Progenitor cell of endocrine pancreas (in vitro differentiated cells): ENCODE measurements at regions not wholly inside any gene's neighbourhood (a gene's known extent, or its start where the extent isn't known, plus 50 kb on each side); places are given as distances from the start of the nearest gene placed in this dataset.

Source experiments
- DNase-seq: peaks from one replicate; pipeline ENCODE4 v3.0.0; 2021; ENCODE audit warnings: low spot score; ENCODE audit not compliant: unreplicated experiment
- H3K27ac Mint-ChIP-seq: 2 replicates; pipeline ENCODE4 v1.8.0; 2021; ENCODE audit warnings: mild to moderate bottlenecking, moderate library complexity, mixed read lengths
- H3K27me3 Mint-ChIP-seq: 2 replicates; pipeline ENCODE4 v1.8.0; 2021; ENCODE audit warnings: mixed read lengths
- H3K36me3 Mint-ChIP-seq: 2 replicates; pipeline ENCODE4 v1.8.0; 2022; ENCODE audit warnings: mixed read lengths; ENCODE audit not compliant: insufficient read depth
- H3K4me1 Mint-ChIP-seq: 2 replicates; pipeline ENCODE4 v1.8.0; 2021; ENCODE audit warnings: low read depth, mixed read lengths
- H3K4me3 Mint-ChIP-seq: 2 replicates; pipeline ENCODE4 v1.8.0; 2021; ENCODE audit warnings: low read depth, mild to moderate bottlenecking, moderate library complexity, mixed read lengths
- H3K9me3 Mint-ChIP-seq: 2 replicates; pipeline ENCODE4 v1.8.0; 2021; ENCODE audit warnings: low read depth, mixed read lengths
- TF ChIP-seq, protein P1 (sequence below): fragments of 200-600 bp; sonication (generic); IDR thresholded peaks from one replicate; pipeline ENCODE4 v1.5.0; 2021; ENCODE audit warnings: antibody characterized with exemption, mild to moderate bottlenecking; ENCODE audit not compliant: unreplicated experiment

- TF ChIP-seq, protein P1, sequence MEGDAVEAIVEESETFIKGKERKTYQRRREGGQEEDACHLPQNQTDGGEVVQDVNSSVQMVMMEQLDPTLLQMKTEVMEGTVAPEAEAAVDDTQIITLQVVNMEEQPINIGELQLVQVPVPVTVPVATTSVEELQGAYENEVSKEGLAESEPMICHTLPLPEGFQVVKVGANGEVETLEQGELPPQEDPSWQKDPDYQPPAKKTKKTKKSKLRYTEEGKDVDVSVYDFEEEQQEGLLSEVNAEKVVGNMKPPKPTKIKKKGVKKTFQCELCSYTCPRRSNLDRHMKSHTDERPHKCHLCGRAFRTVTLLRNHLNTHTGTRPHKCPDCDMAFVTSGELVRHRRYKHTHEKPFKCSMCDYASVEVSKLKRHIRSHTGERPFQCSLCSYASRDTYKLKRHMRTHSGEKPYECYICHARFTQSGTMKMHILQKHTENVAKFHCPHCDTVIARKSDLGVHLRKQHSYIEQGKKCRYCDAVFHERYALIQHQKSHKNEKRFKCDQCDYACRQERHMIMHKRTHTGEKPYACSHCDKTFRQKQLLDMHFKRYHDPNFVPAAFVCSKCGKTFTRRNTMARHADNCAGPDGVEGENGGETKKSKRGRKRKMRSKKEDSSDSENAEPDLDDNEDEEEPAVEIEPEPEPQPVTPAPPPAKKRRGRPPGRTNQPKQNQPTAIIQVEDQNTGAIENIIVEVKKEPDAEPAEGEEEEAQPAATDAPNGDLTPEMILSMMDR, result no peak
- peaks cover 4% of the 10 kb centered on the region for H3K27me3 Mint-ChIP-seq
- H3K9me3 Mint-ChIP-seq, result peaks cover 9% of the 10 kb centered on the region
- no peaks in the 10 kb centered on the region for H3K36me3 Mint-ChIP-seq
- no peak for DNase-seq
- H3K4me1 Mint-ChIP-seq, result peaks cover 7% of the 10 kb centered on the region
- no peak overlapping the region for H3K4me3 Mint-ChIP-seq
- H3K27ac Mint-ChIP-seq, result no peak overlapping the region
These were observed 81.7 kb upstream of the PIAS1 start for GRCh38 chr15:67972377-67972776.

DNA sequence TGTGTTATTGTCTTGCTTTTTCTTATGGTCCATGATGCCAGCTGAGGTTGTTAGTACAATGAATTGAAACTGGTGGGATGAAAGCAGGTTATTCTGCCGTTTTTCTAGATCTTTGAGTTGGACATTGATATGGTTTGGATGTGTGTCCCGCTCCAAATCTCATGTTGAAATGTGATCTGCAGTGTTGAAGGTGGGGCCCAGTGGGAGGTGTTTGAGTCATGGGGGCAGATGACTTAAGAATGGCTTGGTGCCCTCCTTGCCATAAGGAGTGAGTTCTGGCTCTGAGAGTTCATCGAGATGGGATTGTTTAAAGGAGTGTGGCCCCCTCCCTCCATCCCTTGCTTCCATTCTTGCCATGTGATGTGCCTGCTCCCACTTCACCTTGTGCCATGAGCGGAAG lies 80.3 kb upstream of the PIAS1 start:
- Mint-ChIP-seq H3K4me1 (no peaks in the 10 kb centered on the region), H3K9me3 (peaks cover 11% of the 10 kb centered on the region), H3K27me3 (no peaks in the 10 kb centered on the region)

GRCh38 chr15:67976506-67977073 lies 77.5 kb upstream of the PIAS1 start:
- no peak overlapping the region for H3K27ac Mint-ChIP-seq
- H3K4me3 Mint-ChIP-seq, result no peak overlapping the region
- no peaks in the 10 kb centered on the region for H3K36me3 Mint-ChIP-seq

More for the DNA sequence above, 80.3 kb upstream of the PIAS1 start:
- no peak for DNase-seq
- no peak overlapping the region for H3K4me3 Mint-ChIP-seq
- no peaks in the 10 kb centered on the region for H3K36me3 Mint-ChIP-seq
- H3K27ac Mint-ChIP-seq, result no peak overlapping the region
- TF ChIP-seq, protein P1, result no peak

GRCh38 chr15:67977414-67978089 lies 76.6 kb upstream of the PIAS1 start:
- Mint-ChIP-seq H3K27ac (no peak overlapping the region), H3K27me3 (no peaks in the 10 kb centered on the region), H3K9me3 (peaks cover 19% of the 10 kb centered on the region), H3K4me3 (no peak overlapping the region), H3K4me1 (no peaks in the 10 kb centered on the region), H3K36me3 (no peaks in the 10 kb centered on the region)
- no peak for DNase-seq
- TF ChIP-seq, protein P1, result no peak

More at GRCh38 chr15:67976506-67977073, 77.5 kb upstream of the PIAS1 start:
- H3K4me1 Mint-ChIP-seq, result no peaks in the 10 kb centered on the region
- peaks cover 19% of the 10 kb centered on the region for H3K9me3 Mint-ChIP-seq
- TF ChIP-seq, protein P1, result no peak
- no peak for DNase-seq
- H3K27me3 Mint-ChIP-seq, result no peaks in the 10 kb centered on the region

DNA sequence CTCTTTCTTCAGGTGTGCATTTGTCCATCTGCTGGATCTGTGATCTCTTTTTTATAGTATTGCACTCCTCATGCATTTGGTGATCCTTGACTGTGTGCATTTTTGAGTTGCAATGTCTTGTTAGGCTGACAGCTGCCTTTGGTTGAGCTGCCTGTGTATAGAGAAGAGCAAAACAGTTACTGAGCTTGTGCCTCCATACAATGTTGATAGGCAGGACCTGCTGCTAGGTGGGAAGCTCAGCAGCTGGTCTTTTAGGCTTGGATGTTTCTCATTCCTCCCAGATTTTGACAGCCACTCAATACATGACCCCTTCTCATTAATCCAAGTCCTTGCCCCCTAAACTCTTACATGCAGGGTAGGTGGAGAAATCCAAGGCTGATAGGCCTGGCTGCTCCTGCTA lies 74.8 kb upstream of the PIAS1 start:
- no peaks in the 10 kb centered on the region for H3K27me3 Mint-ChIP-seq
- DNase-seq, result no peak
- TF ChIP-seq, protein P1, result no peak
- H3K9me3 Mint-ChIP-seq, result peaks cover 19% of the 10 kb centered on the region
- no peak overlapping the region for H3K4me3 Mint-ChIP-seq
- no peaks in the 10 kb centered on the region for H3K36me3 Mint-ChIP-seq
- no peaks in the 10 kb centered on the region for H3K4me1 Mint-ChIP-seq
- no peak overlapping the region for H3K27ac Mint-ChIP-seq
